GM18873 (cell line): ENCODE measurements at regions not wholly inside any gene's neighbourhood (a gene's known extent, or its start where the extent isn't known, plus 50 kb on each side); places are given as distances from the start of the nearest gene placed in this dataset.
"Not testable (repeated sequence)": the region's sequence is repeated elsewhere in the genome, so short reads cannot be mapped to it uniquely, and the experiment has no call there.

Source experiments
- ATAC-seq: cut with Tn5 transposase; IDR thresholded peaks from one replicate; pipeline ENCODE4 v1.9.1; 2021; ENCODE audit warnings: mild to moderate bottlenecking, moderate library complexity, moderate number of reproducible peaks; ENCODE audit not compliant: unreplicated experiment, low FRiP score

GRCh38 chr10:53447576-53447975 is 675.0 kb upstream of the MBL2 start:
- no peak for ATAC-seq

DNA sequence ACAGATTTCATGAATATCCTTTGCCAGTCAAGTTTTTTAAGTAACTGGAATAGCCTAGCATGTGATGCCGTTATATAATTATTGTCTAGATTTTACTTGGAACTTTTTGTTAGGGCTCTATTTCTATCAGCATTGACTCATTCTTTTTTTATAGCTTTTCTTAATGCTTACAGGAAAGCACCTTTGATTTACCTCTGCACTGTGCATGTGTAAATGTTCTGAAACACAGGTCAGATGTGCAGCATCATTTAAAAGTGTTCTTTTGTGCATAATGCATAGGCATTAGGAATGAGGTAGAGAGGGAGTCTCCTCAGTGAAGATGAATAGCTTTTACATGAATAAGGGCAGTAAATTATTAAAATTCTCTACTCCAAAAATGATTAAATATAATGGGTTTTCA is 669.3 kb upstream of the MBL2 start:
- no peak for ATAC-seq

GRCh38 chr10:53440601-53441000 is 668.0 kb upstream of the MBL2 start:
- no peak for ATAC-seq

DNA sequence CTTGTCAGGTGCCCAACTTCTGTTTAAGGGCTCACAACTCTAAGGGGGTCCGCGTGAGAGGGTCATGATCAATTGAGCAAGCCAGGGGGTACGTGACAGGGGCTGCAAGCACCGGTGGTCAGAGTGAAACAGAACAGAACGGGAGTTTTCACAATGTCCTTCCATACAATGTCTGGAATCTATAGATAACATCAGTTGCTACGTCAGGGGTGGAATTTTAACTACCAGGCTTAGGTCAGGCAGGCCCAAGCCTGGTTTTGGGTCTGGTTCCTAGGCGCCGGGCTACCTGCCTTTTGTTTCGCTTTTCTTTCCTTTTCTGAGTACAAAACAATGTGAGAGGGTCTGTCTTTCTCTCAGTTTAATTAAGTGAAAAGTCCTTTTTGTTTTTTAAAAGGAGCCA is 666.5 kb upstream of the MBL2 start:
- ATAC-seq, result not testable (repeated sequence)

DNA sequence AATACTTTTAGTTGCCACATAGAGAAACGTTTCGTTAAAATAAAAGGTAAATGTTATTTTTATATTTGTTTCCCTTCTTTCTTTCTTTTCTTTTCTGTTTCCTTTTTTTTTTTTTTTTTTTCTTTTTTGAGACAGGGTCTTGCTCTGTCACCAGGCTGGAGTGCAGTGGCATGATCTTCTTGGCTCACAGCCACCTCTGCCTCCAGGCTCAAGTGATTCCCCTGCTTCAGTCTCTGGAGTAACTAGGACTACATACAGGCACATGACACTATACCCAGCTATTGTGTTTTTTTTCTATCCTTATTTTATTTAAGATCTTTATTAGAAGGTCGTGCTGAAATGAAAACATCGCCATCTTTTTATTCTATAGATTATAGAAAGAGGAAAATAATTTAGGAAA is 661.8 kb upstream of the MBL2 start:
- ATAC-seq, result no peak

DNA sequence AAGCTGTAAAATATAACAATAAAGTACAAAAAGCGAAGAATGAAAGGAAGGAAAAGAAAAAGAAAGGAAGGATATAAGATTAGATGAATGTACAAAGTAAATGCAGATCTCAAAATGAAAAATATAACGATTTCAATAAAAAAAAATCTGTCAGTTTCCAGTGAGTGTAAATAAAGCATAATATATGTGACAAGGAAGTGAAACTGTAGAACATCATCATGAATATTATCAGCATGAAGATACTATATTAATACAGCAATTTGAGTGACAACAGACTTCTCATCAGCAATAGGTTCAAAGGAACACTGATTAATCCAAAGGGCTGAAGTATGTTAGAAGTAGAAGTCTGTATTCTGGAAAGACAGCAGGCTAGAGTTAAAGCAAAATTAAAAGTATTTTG is 659.5 kb upstream of the MBL2 start:
- no peak for ATAC-seq

DNA sequence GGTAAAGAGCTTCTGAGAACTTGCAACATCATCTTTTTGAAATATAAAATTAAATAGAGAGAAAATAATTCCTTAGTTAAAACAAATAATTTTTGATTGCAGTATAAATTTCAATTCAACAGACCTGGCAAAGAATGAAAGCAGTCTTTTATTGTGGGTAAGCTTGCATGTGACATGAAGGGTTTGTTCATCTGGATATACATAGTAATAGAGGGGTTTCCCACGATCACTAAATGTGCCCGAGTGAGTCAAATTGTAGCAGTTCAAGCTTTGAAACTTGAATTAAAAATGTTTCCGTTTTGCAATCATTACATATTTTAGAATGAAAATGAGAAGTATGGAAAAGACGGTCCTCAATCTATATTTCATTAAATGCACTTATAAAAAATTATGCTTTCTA is 658.4 kb upstream of the MBL2 start:
- no peak for ATAC-seq

DNA sequence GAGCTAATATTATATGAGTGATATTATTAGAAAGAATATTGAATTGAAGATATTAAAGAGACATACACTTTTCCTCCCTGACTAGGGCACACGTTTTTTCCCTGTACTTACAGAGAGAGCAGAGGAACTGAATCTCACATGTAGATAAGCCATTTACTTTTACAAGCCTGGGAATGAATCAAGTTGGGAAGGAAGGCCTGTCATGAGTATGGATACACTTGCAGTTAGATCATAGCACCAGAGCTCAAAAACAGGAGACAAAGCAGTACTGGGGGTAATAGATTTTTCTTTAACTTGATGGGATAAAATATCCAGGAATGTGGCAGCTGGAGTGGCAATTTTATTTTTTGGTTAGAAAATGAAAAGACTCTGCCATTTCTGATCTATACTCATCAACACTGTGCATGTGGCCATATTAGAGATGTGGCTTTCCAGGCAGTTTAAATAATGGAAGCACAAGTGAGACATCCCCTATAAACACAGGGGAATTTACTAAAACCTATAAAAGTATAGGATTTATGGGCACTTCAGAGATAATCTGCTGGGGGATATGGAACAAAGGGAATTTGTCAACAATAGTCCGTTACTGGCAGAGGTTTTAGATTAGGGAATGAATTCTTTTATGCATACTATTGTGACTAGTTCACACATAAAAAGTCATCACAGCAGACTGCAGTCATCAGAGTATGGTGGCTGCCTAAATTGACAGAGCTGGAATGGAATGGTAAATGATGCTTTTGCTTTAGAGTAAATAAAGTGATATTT is 657.7 kb upstream of the MBL2 start:
- no peak for ATAC-seq

DNA sequence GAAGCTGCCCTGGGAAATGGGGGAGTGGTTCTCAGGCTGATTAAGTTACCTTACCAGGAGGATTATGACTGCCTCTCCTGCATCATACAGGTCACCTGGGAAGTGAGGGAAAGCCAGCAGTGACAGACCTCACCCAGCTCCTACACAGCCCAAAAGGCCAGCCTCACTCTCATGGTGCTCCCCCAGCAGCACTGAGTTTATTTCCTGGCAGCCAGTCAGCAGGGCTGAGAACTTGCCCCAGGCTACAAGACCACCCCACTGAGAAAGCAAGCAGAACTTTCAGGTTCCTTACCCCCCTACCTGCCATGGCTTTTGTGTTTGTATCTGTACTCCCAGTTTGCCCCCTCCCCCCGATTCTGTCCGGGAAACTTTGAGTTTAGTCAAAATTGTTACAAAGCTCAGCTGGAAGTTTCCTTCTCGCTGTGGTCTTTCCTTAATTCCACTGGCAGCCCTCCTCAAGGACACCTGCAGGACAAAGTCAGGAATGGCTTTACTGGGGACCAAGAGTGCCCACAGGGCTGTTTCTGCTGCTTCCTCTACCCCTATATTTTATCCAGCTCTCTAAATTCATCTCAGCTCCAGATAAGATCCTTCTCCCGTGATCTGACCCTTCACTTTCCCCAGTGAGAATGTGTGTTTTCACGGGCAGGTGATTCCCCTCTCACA is 649.8 kb upstream of the MBL2 start:
- ATAC-seq, result no peak

GRCh38 chr10:53412651-53413050 is 640.1 kb upstream of the MBL2 start:
- ATAC-seq, result no peak

GRCh38 chr10:53406532-53406931 is 633.9 kb upstream of the MBL2 start:
- ATAC-seq, result no peak

DNA sequence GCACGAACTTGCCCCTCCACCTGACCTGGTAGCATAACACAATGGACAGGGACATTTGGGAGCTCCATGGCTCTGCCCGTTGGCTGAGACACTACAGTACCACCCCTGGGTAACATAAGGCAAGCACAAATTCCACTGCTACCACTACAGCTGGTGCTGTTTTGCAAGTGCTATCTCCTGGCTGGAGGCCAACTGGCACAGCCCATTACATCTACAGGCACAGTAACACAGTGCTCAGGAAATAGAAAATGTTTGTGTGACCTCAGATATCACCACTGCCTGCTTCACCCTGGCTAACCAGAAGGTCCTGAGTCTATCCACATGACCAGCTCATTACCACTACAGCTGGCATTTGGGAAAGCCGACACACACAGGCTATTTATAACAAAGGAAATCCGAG is 631.1 kb upstream of the MBL2 start:
- no peak for ATAC-seq

- ATAC-seq, result no peak
These were observed 630.0 kb upstream of the MBL2 start for GRCh38 chr10:53402594-53402993.

DNA sequence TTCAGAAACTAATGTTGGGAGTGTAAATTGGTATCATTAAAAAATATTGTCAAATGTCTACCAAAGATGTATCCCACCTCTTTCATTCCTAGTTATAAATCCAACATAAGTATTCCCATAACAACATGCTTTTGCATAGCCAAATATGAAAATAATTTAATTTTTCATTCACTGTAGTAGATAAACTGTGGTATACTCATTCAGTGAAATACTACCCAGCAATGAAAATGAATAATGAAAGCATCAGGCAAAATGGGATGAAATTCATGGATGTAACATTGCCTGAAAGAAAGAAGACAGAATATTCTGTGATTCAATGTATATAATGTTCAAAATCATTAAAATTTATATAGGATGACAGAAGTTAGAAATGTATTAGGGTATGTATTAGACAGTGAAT is 629.0 kb upstream of the MBL2 start:
- no peak for ATAC-seq

DNA sequence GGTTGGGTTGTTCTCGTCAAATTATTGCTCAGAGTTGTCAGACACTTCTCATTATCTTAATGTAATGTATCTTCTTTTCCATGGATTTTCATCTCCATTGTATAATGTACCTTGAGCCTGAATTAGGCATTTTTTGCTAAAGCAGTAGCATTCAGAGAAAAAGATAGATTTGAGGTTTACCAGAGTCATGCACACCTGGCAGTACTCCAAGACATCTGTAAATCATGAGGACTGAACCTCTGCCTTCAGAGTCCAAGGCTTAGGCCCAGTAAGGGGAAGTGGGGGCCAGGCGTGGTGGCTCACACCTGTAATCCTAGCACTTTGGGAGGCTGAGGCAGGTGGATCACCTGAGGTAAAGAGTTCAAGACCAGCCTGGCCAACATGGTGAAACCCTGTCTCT is 624.3 kb upstream of the MBL2 start:
- no peak for ATAC-seq

- ATAC-seq, result no peak
These were observed 622.9 kb upstream of the MBL2 start for GRCh38 chr10:53395449-53395848.

GRCh38 chr10:53387562-53387961 is 615.0 kb upstream of the MBL2 start:
- ATAC-seq, result no peak

GRCh38 chr10:53382543-53382942 is 610.0 kb upstream of the MBL2 start:
- no peak for ATAC-seq

DNA sequence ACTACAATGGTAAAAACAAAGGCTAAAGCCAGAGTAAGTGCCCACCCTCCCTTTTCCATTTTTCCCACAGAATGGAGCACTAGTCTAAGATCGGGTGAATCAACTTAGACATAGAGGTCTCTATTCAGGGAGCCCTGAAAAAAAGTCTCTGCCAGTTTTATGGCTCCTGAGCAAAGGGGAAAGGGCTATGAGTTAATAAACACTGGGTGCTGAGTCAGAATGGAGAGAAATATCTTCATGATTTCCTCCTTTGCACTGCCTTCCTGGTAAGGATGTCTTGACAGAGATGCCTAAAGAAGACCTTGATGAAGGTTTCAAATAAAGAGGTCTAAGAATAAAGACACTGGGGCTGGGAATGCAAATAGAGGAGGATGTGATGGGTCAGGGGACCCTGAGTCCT is 607.4 kb upstream of the MBL2 start:
- ATAC-seq, result no peak

- no peak for ATAC-seq
These were observed 597.8 kb upstream of the MBL2 start for GRCh38 chr10:53370347-53370746.

DNA sequence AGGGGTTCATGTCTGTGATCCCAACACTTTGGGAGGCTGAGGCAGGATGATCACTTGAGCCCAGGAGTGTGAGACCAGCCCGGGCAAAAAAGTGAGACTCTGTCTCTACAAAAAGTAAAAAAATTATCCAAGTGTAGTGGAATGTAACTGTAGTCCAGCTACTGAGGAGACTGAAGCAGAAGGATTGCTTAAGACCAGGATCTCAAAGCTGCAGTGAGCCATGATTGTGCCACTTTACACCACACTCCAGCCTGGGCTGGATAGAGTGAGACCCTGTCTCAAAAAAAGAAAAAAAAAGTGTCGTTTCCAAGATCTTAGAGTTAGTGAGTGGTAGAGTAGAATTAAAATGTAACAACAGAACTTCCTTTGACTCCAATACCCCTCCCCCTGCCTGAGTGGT is 589.4 kb upstream of the MBL2 start:
- no peak for ATAC-seq

DNA sequence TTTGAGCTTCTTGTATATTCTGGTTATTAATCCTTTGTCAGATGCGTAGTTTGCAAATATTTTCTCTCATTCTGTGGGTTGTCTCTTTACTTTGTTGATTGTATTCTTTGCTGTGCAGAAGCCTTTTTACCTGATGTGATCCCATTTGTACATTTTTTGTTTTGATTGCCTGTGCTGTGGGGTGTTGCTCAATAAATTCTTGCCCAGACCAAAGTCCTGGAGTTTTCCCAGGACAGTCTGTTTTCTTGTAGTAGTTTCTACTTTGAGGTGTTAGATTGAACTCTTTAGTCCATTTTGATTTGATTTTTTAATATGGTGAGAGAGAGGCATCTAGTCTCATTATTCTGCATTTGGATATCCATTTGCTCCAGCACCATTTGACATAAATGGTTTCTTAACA is 588.7 kb upstream of the MBL2 start:
- ATAC-seq, result no peak
